Parathyroid adenoma (tissue), 2 donors: ENCODE measurements at regions not wholly inside any gene's neighbourhood (a gene's known extent, or its start where the extent isn't known, plus 50 kb on each side); places are given as distances from the start of the nearest gene placed in this dataset.

Experiments used
- H2AFZ ChIP-seq: fragments of 300-600 bp; sonication (generic); one replicate; pipeline ENCODE4 v1.7.0; 2017; ENCODE audit warnings: antibody characterized with exemption, mild to moderate bottlenecking
- H3K27ac ChIP-seq: fragments of 300-600 bp; sonication (generic); one replicate; pipeline ENCODE4 v1.7.0; 2017
- H3K27me3 ChIP-seq: fragments of 300-600 bp; sonication (generic); one replicate; pipeline ENCODE4 v1.7.0; 2017; ENCODE audit warnings: low read length; ENCODE audit not compliant: control insufficient read depth, insufficient read depth
- H3K36me3 ChIP-seq: fragments of 300-600 bp; sonication (generic); one replicate; pipeline ENCODE4 v1.7.0; 2017; ENCODE audit warnings: low read length; ENCODE audit not compliant: control insufficient read depth, insufficient read depth
- H3K4me1 ChIP-seq: fragments of 300-600 bp; sonication (generic); one replicate; pipeline ENCODE4 v1.7.0; 2017; ENCODE audit warnings: control low read depth
- H3K4me2 ChIP-seq: fragments of 300-600 bp; sonication (generic); one replicate; pipeline ENCODE4 v1.7.0; 2017; ENCODE audit warnings: low read length
- H3K4me3 ChIP-seq: fragments of 300-600 bp; sonication (generic); one replicate; pipeline ENCODE4 v1.7.0; 2017; ENCODE audit warnings: low read depth, low read length
- H3K79me2 ChIP-seq: fragments of 300-600 bp; sonication (generic); one replicate; pipeline ENCODE4 v1.7.0; 2017; ENCODE audit warnings: control low read depth
- H3K9ac ChIP-seq: fragments of 300-600 bp; sonication (generic); one replicate; pipeline ENCODE4 v1.7.0; 2017; ENCODE audit warnings: mild to moderate bottlenecking
- H3K9me3 ChIP-seq: fragments of 300-600 bp; sonication (generic); one replicate; pipeline ENCODE4 v1.7.0; 2017; ENCODE audit warnings: low read length; ENCODE audit not compliant: control insufficient read depth
- TF ChIP-seq, protein P1 (sequence below): fragments of 300-600 bp; sonication (generic); IDR thresholded peaks from one replicate; pipeline ENCODE4 v1.7.0; 2017; ENCODE audit warnings: antibody characterized with exemption, mild to moderate bottlenecking
- donor health status: primary hyperparathyroidism.

DNA sequence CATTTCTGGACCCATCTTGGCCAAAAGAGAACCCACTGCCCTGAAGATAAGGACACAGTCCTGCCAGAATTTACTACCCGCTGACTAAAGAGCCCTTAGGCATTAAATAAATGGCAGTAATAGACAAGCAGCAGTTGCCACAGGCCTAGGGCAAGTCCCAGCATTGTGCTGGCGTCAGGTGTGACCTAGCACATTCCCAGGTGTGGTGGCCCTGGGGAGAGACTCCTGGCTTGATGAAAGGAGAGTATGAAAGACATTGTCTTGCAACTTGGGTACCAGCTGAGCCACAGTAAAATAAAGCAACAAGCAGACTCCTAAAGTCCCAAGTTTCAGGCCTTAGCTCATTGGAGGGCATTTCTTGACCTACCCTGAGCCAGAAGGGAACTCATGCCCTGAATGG, 715.7 kb upstream of the SORCS1 start:
- no peak overlapping the region for H2AFZ ChIP-seq
- H3K79me2 ChIP-seq = no peaks in the 10 kb centered on the region
- H3K27ac ChIP-seq = no peak overlapping the region
- no peak overlapping the region for H3K4me3 ChIP-seq
- no peaks in the 10 kb centered on the region for H3K27me3 ChIP-seq
- H3K9ac ChIP-seq = no peak overlapping the region
- H3K4me1 ChIP-seq = no peaks in the 10 kb centered on the region
- H3K36me3 ChIP-seq = no peaks in the 10 kb centered on the region
- peaks cover 4% of the 10 kb centered on the region for H3K9me3 ChIP-seq
- TF ChIP-seq, protein P1, sequence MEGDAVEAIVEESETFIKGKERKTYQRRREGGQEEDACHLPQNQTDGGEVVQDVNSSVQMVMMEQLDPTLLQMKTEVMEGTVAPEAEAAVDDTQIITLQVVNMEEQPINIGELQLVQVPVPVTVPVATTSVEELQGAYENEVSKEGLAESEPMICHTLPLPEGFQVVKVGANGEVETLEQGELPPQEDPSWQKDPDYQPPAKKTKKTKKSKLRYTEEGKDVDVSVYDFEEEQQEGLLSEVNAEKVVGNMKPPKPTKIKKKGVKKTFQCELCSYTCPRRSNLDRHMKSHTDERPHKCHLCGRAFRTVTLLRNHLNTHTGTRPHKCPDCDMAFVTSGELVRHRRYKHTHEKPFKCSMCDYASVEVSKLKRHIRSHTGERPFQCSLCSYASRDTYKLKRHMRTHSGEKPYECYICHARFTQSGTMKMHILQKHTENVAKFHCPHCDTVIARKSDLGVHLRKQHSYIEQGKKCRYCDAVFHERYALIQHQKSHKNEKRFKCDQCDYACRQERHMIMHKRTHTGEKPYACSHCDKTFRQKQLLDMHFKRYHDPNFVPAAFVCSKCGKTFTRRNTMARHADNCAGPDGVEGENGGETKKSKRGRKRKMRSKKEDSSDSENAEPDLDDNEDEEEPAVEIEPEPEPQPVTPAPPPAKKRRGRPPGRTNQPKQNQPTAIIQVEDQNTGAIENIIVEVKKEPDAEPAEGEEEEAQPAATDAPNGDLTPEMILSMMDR = no peak
- no peak overlapping the region for H3K4me2 ChIP-seq

- Histone ChIP-seq H3K27me3 (no peaks in the 10 kb centered on the region), H3K4me3 (no peak overlapping the region), H3K36me3 (no peaks in the 10 kb centered on the region), H3K27ac (no peak overlapping the region), H3K9me3 (no peaks in the 10 kb centered on the region), H3K4me2 (no peak overlapping the region), H3K4me1 (no peaks in the 10 kb centered on the region), H3K79me2 (no peaks in the 10 kb centered on the region), H3K9ac (no peak overlapping the region), H2AFZ (no peak overlapping the region)
- TF ChIP-seq, protein P1 = no peak
Observed at GRCh38 chr10:107873007-107873406, 708.5 kb upstream of the SORCS1 start.

DNA sequence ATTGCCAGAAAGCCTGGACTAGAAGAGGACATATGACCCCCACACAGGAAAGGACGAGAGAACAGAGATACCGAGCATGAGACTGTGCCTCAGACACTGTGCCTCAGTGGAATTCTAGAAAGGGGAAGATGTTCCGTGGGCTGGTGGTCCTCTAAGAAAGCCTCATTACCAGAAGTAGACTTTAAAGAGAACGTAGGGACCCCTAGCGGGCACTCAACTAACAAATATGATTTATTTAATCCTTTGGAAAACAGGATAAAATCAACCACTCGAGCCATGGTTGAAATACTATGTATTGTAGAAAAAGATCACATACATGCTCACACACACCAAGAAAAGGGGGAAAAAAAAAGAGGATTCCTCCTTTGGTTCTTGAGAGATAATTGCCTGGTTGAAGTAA, 701.2 kb upstream of the SORCS1 start:
- H3K27me3 ChIP-seq = no peaks in the 10 kb centered on the region
- H3K36me3 ChIP-seq = no peaks in the 10 kb centered on the region
- TF ChIP-seq, protein P1 = no peak
- H3K4me2 ChIP-seq = no peak overlapping the region
- H3K4me1 ChIP-seq = no peaks in the 10 kb centered on the region
- no peak overlapping the region for H2AFZ ChIP-seq
- H3K9me3 ChIP-seq = no peaks in the 10 kb centered on the region
- H3K27ac ChIP-seq = no peak overlapping the region
- no peak overlapping the region for H3K9ac ChIP-seq
- no peak overlapping the region for H3K4me3 ChIP-seq
- no peaks in the 10 kb centered on the region for H3K79me2 ChIP-seq

- TF ChIP-seq, protein P1 = no peak
- H3K27me3 ChIP-seq = no peaks in the 10 kb centered on the region
- no peak overlapping the region for H3K4me3 ChIP-seq
- H3K27ac ChIP-seq = no peak overlapping the region
- H3K4me1 ChIP-seq = no peaks in the 10 kb centered on the region
- H2AFZ ChIP-seq = no peak overlapping the region
- no peaks in the 10 kb centered on the region for H3K9me3 ChIP-seq
- H3K79me2 ChIP-seq = no peaks in the 10 kb centered on the region
- no peak overlapping the region for H3K4me2 ChIP-seq
- no peaks in the 10 kb centered on the region for H3K36me3 ChIP-seq
- no peak overlapping the region for H3K9ac ChIP-seq
Observed at GRCh38 chr10:107859065-107859464, 694.6 kb upstream of the SORCS1 start.

DNA sequence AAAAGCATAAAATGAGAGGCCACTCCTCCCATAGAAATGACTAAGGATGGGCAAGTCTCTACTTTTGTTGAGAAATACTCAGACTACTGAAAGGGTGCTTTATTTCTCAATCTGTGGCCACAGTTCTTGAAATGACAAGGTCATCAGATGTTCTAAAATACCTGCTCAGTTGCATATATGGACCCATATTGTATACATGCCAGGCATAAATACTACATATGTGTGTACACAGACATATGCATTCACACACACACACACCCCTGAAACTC, 691.5 kb upstream of the SORCS1 start:
- TF ChIP-seq, protein P1 = no peak
- Histone ChIP-seq H3K36me3 (no peaks in the 10 kb centered on the region), H3K4me1 (no peaks in the 10 kb centered on the region), H3K4me2 (no peak overlapping the region), H3K4me3 (no peak overlapping the region), H2AFZ (no peak overlapping the region), H3K9ac (no peak overlapping the region), H3K27me3 (no peaks in the 10 kb centered on the region), H3K9me3 (no peaks in the 10 kb centered on the region), H3K27ac (no peak overlapping the region), H3K79me2 (no peaks in the 10 kb centered on the region)
